GM20000 (cell line): ENCODE measurements at regions not wholly inside any gene's neighbourhood (a gene's known extent, or its start where the extent isn't known, plus 50 kb on each side); places are given as distances from the start of the nearest gene placed in this dataset.

Experiments
- DNase-seq: peaks from one replicate; pipeline ENCODE4 v3.0.0; 2012; ENCODE audit warnings: low spot score
- CTCF ChIP-seq: IDR thresholded peaks from 2 replicates; pipeline ENCODE4 v1.5.1; 2012; ENCODE audit warnings: mild to moderate bottlenecking, control low read depth; ENCODE audit errors: extremely low read depth, missing control alignments

- no peak for DNase-seq
- TF ChIP-seq CTCF: no peak
These were observed 151.4 kb upstream of the TSHZ2 start for GRCh38 chr20:52820641-52821292.

GRCh38 chr20:52818491-52818890 is 153.7 kb upstream of the TSHZ2 start:
- TF ChIP-seq CTCF: no peak
- DNase-seq: no peak

- DNase-seq: no peak
- TF ChIP-seq CTCF: no peak
These were observed 154.2 kb upstream of the TSHZ2 start for GRCh38 chr20:52817981-52818380.

GRCh38 chr20:52817511-52817910 is 154.6 kb upstream of the TSHZ2 start:
- DNase-seq: no peak
- no peak for TF ChIP-seq CTCF

GRCh38 chr20:52814371-52814770 is 157.8 kb upstream of the TSHZ2 start:
- no peak for DNase-seq
- no peak for TF ChIP-seq CTCF

- TF ChIP-seq CTCF: no peak
- DNase-seq: no peak
These were observed 159.8 kb upstream of the TSHZ2 start for GRCh38 chr20:52812231-52812847.

GRCh38 chr20:52809003-52809402 is 163.2 kb upstream of the TSHZ2 start:
- DNase-seq: no peak
- no peak for TF ChIP-seq CTCF
